Ascending aorta (tissue), 2 donors: ENCODE measurements at regions not wholly inside any gene's neighbourhood (a gene's known extent, or its start where the extent isn't known, plus 50 kb on each side); places are given as distances from the start of the nearest gene placed in this dataset.

ENCODE experiments used
- DNase-seq, 2 donors: peaks; one replicate each; pipeline ENCODE4 v3.0.0-alpha.2; 2019; ENCODE audit warnings: low spot score in 2 of 2
- H3K27ac ChIP-seq, 2 donors: fragments of 200-600 bp; sonication (generic); one replicate each; pipeline ENCODE4 v1.5.1; 2016 to 2017; ENCODE audit warnings: mild to moderate bottlenecking in 1 of 2
- H3K27me3 ChIP-seq: fragments of 200-600 bp; sonication (generic); one replicate; pipeline ENCODE4 v1.5.1; 2017
- H3K36me3 ChIP-seq, 2 donors: fragments of 200-600 bp; sonication (generic); one replicate each; pipeline ENCODE4 v1.5.1; 2016
- H3K4me1 ChIP-seq, 2 donors: fragments of 200-600 bp; sonication (generic); one replicate each; pipeline ENCODE4 v1.5.1; 2016 to 2017; ENCODE audit warnings: mild to moderate bottlenecking in 1 of 2
- H3K4me3 ChIP-seq, 2 donors: fragments of 200-600 bp; sonication (generic); one replicate each; pipeline ENCODE4 v1.5.1; 2016 to 2017; ENCODE audit warnings: mild to moderate bottlenecking in 1 of 2
- H3K9me3 ChIP-seq, 2 donors: fragments of 200-600 bp; sonication (generic); one replicate each; pipeline ENCODE4 v1.5.1; 2016
- intact Hi-C: fragments of 100-400 bp; cut with DNase I; formaldehyde crosslinking; loops from one replicate; pipeline ENCODE4 v1.15.1; 2023
- TF ChIP-seq, protein P1 (sequence below), 3 experiments: fragments of 200-600 bp in 2 of 3; fragments of 450-650 bp in 1 of 3; sonication (generic) in 2 of 3; IDR thresholded peaks; one replicate each; pipeline ENCODE4 v1.5.1; 2016 to 2019; ENCODE audit warnings: antibody characterized with exemption in 3 of 3, mild to moderate bottlenecking in 1 of 3, moderate library complexity in 1 of 3

DNA sequence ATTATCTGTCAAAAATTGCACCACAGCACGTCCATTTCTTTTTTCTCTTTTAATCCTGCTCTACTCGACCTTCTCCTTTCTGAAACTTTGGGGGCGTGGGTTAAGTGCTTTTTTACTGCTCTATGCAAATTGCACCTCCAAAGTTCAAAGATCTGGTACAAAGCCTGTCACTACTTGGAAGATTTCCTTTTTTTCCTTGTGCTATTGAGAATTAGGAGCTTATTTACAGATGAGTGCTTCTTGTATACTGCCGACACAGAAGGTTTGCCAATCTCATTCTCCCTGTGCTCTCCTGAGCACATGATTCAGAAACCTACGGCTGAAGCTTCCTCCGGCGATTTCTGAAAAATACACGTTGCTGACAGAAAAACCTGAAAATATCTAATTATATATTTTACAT, 94.8 kb downstream of the TEX29 start:
- Histone ChIP-seq H3K4me1 (no peaks in the 10 kb centered on the region), H3K4me3 (no peak overlapping the region), H3K27ac (no peak overlapping the region), H3K9me3 (no peaks in the 10 kb centered on the region), H3K36me3 (no peaks in the 10 kb centered on the region), H3K27me3 (no peaks in the 10 kb centered on the region)
- TF ChIP-seq, protein P1, sequence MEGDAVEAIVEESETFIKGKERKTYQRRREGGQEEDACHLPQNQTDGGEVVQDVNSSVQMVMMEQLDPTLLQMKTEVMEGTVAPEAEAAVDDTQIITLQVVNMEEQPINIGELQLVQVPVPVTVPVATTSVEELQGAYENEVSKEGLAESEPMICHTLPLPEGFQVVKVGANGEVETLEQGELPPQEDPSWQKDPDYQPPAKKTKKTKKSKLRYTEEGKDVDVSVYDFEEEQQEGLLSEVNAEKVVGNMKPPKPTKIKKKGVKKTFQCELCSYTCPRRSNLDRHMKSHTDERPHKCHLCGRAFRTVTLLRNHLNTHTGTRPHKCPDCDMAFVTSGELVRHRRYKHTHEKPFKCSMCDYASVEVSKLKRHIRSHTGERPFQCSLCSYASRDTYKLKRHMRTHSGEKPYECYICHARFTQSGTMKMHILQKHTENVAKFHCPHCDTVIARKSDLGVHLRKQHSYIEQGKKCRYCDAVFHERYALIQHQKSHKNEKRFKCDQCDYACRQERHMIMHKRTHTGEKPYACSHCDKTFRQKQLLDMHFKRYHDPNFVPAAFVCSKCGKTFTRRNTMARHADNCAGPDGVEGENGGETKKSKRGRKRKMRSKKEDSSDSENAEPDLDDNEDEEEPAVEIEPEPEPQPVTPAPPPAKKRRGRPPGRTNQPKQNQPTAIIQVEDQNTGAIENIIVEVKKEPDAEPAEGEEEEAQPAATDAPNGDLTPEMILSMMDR (IDR thresholded peaks at IDR 0.05) = no peak
- DNase-seq = no peak
- intact Hi-C loops = no loop called here

DNA sequence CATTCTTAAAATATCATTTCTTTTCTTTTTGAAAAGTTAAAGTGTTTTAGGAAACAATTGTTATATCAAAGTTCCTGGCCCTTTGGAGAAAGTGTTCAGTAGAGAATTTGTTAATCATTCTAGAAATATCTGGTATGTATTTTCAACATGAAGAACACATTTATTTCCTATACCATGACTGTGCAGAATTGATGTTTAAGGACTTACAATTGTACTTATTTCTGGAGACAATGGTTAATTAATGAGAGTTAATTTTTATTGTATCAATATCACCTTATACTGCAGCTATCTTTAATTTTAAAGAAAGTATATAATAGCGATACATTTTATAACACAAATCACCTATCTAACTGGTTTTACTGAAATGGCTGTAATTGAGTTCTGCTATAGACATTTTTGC, 95.3 kb downstream of the TEX29 start:
- intact Hi-C loops = no loop called here
- no peak overlapping the region for H3K27ac ChIP-seq
- H3K27me3 ChIP-seq = no peaks in the 10 kb centered on the region
- no peak for DNase-seq
- TF ChIP-seq, protein P1 (IDR thresholded peaks at IDR 0.05) = no peak
- H3K9me3 ChIP-seq = no peaks in the 10 kb centered on the region
- H3K36me3 ChIP-seq = no peaks in the 10 kb centered on the region
- H3K4me3 ChIP-seq = no peak overlapping the region
- no peaks in the 10 kb centered on the region for H3K4me1 ChIP-seq

DNA sequence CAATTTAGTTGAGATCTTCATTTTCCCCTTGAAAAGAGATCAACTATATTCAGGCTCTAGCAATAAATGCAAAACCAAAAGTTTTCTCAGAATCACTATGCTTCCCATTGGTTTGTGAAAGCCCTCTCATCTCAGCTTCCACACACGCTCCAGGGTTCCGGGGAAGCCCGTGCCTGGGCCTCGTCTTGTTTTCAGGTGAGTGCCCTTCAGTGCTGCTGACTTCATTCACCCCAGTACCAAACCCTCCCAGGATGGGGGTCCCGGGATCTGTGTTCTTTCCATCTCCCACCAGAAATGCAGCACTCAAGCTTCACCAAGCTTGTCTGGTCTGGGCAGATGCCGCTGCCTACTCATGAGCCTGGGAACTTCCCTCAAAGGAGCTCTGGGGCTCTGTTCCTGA, 97.7 kb downstream of the TEX29 start:
- no peak for DNase-seq
- TF ChIP-seq, protein P1 (IDR thresholded peaks at IDR 0.05) = no peak
- H3K36me3 ChIP-seq = no peaks in the 10 kb centered on the region

DNA sequence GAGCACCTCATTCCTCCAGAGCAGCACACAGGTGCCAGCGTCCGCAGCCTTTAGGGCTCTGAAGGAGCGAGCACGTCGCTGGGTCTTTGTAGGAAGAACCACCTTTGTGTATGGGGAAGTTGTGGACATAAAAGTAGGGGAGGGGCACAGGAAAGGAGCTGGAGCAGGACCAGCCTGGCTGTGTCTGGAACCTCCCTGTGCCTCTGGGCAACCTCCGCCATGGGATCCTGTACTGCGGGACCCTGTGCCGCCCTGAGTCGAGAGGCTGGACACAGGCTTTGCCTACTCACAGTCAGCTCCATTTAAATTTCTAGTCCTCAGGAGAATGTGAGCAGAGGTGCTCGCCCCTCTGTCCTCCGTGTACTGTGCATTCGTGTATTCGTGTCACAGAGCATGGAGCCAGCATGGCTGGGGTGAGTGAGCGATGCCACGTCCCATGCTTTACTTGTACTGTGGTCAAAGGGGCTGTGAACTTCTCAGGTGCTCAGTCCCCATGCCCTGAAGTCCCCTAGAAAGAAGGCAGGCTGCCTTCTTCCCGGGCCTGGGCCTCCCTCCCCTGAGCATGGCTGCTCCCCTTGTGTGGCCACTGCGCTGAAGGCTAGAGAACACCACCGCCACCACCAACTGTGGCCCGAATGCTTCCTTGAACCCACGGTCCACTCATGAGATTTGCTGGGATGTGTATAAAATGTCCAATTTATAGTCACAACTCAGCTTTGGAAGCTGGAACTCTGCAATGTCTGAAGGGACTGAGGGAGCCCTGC, 99.9 kb downstream of the TEX29 start:
- no peaks in the 10 kb centered on the region for H3K27me3 ChIP-seq
- no peak for DNase-seq
- no peaks in the 10 kb centered on the region for H3K36me3 ChIP-seq
- no peaks in the 10 kb centered on the region for H3K9me3 ChIP-seq
- H3K4me1 ChIP-seq = no peaks in the 10 kb centered on the region
- no peak overlapping the region for H3K27ac ChIP-seq
- TF ChIP-seq, protein P1 (IDR thresholded peaks at IDR 0.05) = no peak
- intact Hi-C loops = no loop called here
- no peak overlapping the region for H3K4me3 ChIP-seq

More for the DNA sequence above, 97.7 kb downstream of the TEX29 start:
- intact Hi-C loops = no loop called here
- H3K4me1 ChIP-seq = no peaks in the 10 kb centered on the region
- H3K27ac ChIP-seq = no peak overlapping the region
- H3K27me3 ChIP-seq = no peaks in the 10 kb centered on the region
- H3K9me3 ChIP-seq = no peaks in the 10 kb centered on the region
- H3K4me3 ChIP-seq = no peak overlapping the region

DNA sequence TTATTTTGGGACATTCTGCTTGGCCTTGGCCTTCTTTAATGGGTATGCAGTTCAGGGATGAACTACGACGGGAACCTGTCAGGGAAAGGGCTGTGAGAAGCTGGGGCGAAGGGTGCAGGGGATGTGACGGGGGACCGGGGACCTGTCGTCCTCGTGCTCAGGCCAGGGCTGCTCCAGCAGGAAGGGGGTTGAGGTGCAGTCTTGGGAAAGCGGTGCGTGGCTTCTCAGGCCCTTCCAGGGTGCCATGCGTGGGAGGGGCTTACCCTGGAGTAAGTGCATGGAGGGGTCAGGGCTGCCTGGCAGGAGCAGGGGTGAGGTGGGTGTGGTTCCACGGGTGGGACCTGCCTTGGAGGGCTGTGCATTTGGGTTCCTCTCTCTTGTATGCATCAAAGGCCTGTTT, 100.8 kb downstream of the TEX29 start:
- intact Hi-C loops = no loop called here
- H3K9me3 ChIP-seq = no peaks in the 10 kb centered on the region
- no peak for DNase-seq

More for the DNA sequence above, 100.8 kb downstream of the TEX29 start:
- TF ChIP-seq, protein P1 (IDR thresholded peaks at IDR 0.05) = no peak
- H3K27me3 ChIP-seq = no peaks in the 10 kb centered on the region
- no peaks in the 10 kb centered on the region for H3K36me3 ChIP-seq
- no peak overlapping the region for H3K4me3 ChIP-seq
- no peaks in the 10 kb centered on the region for H3K4me1 ChIP-seq
- H3K27ac ChIP-seq = no peak overlapping the region
